GM18498 (cell line): ENCODE measurements at regions not wholly inside any gene's neighbourhood (a gene's known extent, or its start where the extent isn't known, plus 50 kb on each side); places are given as distances from the start of the nearest gene placed in this dataset.
"Not testable (repeated sequence)": the region's sequence is repeated elsewhere in the genome, so short reads cannot be mapped to it uniquely, and the experiment has no call there.

ENCODE experiments used
- ATAC-seq: cut with Tn5 transposase; IDR thresholded peaks from one replicate; pipeline ENCODE4 v1.9.1; 2021; ENCODE audit warnings: mild to moderate bottlenecking, moderate library complexity; ENCODE audit not compliant: unreplicated experiment

DNA sequence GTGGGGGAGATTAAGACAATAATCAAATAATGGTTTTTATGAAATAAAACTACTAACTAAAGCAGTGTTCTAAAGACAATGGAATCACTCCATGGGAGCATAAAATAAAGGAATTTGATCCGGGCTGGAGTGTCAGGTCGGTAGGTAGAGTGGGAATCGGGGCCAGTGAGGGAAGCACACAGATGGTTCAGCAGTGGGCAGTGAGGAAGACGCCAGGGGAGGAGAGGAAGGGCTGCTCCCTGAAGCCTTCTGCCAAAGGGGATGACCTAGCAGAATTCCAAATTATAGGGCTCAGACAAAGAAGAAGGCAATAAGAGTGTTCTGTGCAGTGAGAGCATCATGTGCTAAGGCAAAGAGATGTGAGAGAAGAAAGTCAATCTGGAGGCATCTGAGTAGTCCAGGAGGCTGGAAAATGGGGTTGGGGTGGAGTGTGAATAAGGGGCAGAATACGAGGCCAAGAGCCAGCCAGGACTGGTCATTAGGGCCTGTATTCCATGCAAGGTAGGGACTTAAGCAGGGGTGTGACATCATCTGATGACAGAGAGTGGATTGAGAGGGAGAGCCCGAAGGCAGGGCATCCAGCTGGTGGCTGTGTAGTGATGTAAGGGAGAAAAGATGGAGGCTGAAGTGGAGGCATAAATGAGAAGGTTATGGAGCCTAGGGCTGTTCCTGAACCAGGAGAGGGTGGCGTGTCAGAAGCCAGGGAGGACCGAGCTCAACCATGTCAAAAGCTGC, 137.6 kb downstream of the COPRS start:
- no peak for ATAC-seq

DNA sequence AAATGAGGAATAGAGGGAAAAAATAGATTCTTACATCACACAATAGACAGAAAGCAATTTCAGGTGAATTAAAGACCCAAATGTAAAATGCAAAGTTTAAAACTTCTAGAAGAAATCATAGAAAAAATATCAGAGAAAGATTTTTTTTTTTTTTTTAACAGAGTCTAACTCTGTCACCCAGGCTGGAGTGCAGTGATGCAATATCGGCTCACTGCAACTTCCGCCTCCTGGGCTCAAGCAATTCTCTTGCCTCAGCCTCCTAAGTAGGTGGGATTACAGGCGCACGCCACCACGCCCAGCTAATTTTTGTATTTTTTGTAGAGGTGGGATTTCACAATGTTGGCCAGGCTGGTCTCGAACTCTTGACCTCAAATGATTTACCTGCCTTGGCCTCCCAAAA, 141.8 kb downstream of the COPRS start:
- not testable (repeated sequence) for ATAC-seq

- no peak for ATAC-seq
Observed at GRCh38 chr17:31715446-31715845, 143.6 kb downstream of the COPRS start.

GRCh38 chr17:31704483-31704882, 154.6 kb downstream of the COPRS start:
- no peak for ATAC-seq

DNA sequence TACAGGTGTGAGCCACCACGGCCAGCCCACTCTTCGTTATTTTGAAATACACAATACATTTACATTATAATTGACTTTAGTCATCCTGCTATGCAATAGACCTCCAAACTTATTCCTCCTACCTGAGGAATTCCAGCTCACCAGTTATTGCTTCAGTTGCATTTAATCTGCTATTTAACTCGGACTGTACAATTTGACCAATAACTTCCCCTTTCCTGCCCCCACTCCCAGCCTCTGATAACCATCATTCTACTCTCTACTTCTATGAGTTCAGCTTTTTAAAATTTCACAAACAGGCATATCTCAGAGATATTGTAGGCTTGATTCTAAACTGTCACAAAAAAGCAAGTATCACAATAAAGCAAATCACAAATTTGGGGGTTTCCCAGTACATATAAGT, 157.0 kb downstream of the COPRS start:
- ATAC-seq: no peak

GRCh38 chr17:31700973-31701372, 158.1 kb downstream of the COPRS start:
- no peak for ATAC-seq

- ATAC-seq: no peak
Observed at GRCh38 chr17:31699886-31700285, 159.2 kb downstream of the COPRS start.

GRCh38 chr17:31699281-31699680, 159.8 kb downstream of the COPRS start:
- ATAC-seq: no peak

- no peak for ATAC-seq
Observed at GRCh38 chr17:31698751-31699150, 160.3 kb downstream of the COPRS start.

DNA sequence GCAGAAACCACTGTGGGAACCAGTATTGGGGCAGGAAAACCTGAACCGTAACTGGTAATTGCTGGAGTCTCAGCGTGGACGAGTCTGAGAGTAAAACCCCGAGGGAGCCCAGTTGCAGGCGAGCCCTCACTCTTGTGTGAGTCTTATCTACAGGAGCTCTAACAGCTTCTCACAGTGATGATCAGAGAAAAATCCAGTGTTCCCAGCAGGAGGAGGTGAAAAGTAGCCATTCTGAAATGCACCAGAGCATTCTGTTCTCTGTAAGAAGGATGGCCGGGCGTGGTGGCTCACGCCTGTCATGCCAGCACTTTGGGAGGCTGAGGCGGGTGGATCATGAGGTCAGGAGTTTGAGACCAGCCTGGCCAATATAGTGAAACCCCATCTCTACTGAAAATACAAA, 161.2 kb downstream of the COPRS start:
- no peak for ATAC-seq

- ATAC-seq: no peak
Observed at GRCh38 chr17:31696703-31697325, 162.2 kb downstream of the COPRS start.

GRCh38 chr17:31696184-31696602, 162.9 kb downstream of the COPRS start:
- ATAC-seq: no peak

DNA sequence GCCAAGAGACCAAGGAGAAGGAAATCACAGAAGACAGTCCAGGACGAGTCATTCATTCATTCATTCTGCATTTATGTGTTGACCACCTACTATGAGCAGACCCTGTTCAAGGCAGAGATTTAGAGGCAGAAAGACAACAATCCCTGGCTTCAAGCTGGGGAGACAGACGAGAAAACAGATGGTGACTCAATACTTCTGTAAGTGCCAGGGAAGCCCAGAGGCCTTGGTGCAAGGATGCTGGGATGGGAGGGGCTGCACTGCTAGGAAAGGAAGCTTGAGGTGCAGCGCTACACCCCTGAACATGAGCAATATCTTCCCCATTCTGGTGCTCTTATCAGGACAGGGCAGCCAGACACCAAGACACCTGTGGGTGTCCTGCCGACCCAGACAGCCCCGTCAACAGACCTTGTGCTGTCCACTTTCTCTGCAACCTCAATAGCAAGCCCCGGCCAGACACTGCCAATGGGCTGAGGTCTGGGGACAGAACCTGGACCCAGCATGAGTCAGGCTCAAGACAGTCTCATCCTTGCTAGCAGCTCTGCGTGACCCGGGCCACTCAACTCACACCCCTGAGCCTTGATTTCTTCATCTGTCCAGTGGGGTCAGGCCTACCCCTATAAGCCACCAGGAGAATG, 163.5 kb downstream of the COPRS start:
- no peak for ATAC-seq

DNA sequence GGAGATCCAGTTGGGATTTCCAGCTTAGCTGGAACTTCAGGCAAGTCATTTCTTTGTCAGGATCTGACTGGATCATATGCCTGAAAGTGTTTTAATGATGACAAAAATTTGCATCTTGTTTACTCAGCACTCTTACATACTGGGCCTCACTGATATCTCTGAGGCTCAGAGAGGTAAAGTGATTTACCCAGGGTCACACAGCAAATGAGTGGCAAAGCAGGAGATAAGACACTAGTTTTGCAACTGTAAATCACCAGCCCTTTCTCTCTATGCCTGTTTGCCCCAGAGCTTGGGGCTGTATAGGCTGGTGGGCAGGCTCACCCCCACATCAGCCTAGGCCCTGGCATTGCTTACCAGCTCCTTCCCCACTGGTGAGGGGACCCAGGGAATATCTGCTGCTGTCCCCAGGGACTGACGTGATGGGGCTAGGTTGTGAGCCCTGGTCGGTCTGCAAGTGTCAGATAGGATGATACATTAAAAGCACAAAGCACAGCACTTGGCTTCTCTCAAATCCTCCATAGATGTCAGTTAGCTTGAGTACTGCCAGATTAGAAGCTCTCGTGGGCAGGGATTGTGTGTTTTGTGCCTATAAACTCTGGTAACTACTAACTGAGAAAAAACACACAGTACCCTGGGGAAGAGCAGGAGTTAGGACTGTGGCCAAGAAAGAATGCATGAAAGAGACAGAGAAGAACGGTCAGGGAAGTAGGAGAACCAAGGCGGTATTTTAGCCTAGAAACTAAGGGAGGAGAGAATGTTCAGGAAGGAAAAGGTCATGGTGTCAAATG, 165.4 kb downstream of the COPRS start:
- ATAC-seq: no peak

DNA sequence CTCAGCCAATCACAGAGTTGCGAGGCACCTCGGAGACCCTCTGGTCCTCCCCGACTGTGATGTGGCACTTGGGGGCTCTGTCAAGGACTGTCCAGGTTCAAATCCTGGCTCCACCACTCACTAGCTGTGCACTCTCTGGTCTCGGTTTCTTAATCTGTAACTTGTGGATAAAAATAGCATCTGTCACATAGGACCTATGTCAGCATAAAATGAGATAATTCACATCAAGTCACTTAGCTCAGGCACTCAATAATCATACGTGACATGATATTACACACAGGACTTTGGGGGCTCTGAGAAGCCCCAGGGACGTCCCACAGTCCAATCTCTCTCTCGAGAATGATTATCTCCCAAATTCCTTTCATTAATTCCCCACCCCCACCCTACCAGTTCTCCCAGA, 166.4 kb downstream of the COPRS start:
- ATAC-seq: no peak

DNA sequence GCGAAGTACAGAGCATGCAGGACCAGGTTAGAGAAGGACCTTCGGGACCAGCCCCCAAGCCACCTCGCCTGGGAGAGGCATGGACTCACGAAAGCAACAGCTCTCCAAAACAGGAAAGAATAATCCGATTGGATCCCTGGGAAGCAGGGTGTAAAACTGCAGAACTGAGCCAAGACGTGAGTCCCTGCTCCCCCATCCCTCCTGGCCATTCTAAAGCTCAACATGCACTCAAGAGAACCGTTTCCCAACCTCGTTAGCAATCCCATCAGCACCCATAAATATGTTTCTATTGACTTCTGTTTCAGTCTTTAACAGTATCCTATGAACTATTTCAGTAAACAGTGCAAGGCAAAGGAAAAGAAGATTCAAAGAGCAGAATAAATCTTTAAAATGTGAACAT, 167.0 kb downstream of the COPRS start:
- no peak for ATAC-seq

GRCh38 chr17:31691251-31691905, 167.7 kb downstream of the COPRS start:
- no peak for ATAC-seq

DNA sequence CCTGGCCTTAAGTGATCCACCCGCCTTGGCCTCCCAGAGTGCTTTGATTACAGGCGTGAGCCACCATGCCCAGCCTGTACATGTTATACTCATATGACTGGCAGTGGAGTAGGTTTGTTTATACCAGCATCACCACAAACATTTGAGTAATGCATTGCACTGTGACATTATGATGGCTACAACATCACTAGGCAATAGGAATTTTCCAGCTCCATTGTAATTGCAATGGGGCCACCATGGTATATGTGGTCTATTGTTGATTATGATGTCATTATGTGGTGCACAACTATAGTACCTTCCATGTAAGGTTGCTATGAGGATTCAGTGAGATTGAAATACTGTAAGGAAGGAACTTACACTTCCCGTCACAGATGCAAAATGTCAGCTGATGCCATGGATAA, 168.9 kb downstream of the COPRS start:
- no peak for ATAC-seq

- no peak for ATAC-seq
Observed at GRCh38 chr17:31688701-31689100, 170.3 kb downstream of the COPRS start.

DNA sequence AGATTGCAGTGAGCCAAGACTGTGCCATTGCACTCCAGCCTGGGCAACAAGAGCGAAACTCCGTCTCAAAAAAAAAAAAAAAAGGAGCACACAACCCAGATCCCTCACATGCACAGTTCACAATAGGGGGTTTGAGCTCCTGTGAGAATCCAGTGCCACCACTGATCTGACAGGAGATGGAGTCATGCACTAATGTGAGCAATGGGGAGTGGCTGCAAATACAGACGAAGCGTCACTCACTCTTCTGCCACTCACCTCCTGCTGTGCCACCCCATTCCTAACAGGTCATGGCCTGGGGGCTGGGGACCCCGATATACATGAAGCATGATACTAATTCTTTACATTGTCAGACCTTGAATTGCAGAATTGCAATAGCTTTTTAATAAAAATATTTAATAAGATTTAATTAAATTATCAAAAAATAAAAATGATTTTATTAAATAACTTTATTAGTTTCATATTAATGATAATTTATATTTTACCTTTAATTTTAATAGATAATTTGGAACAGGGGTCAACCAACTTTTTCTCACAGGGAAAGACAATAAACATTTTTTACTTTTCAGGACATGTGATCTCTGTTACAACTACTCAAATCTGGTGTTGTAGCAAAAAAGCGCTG, 171.4 kb downstream of the COPRS start:
- no peak for ATAC-seq

GRCh38 chr17:31686495-31686894, 172.5 kb downstream of the COPRS start:
- ATAC-seq: no peak
